ENCODE measurements at regions not wholly inside any gene's neighbourhood (a gene's known extent, or its start where the extent isn't known, plus 50 kb on each side); places are given as distances from the start of the nearest gene placed in this dataset.

- TF ChIP-seq CTCF (conservative IDR thresholded peaks at IDR 0.05 in 1 of 2, IDR thresholded peaks at IDR 0.05 in 1 of 2; ENCODE audit: low read depth in 1 of 2, low read length in 2 of 2), result no peak
- no peak for TF ChIP-seq EZH2 (IDR thresholded peaks at IDR 0.05; ENCODE audit: low read length, missing control alignments)
These were observed 139.5 kb upstream of the PRNP start for GRCh38 chr20:4546786-4547185.

Data from fibroblast of lung (primary cell).